Common myeloid progenitor, CD34-positive (primary cell): ENCODE measurements at regions not wholly inside any gene's neighbourhood (a gene's known extent, or its start where the extent isn't known, plus 50 kb on each side); places are given as distances from the start of the nearest gene placed in this dataset.
"Not testable (repeated sequence)": the region's sequence is repeated elsewhere in the genome, so short reads cannot be mapped to it uniquely, and the experiment has no call there.

Experiments
- CTCF ChIA-PET: fragments of 350-600 bp; sonication (Branson Sonifier 250); formaldehyde crosslinking; loops from one replicate; lab custom pipeline; 2021; ENCODE audit warnings: antibody characterized with exemption; lab: Charles Lee
- POLR2A ChIA-PET: fragments of 350-600 bp; sonication (Branson Sonifier 250); formaldehyde crosslinking; loops from one replicate; lab custom pipeline; 2021; ENCODE audit warnings: antibody characterized with exemption; lab: Charles Lee
- DNase-seq, 3 donors: peaks; one replicate each; pipeline versions ENCODE4 v3.0.0 to v3.0.0-alpha.2; 2013
- H3K27ac ChIP-seq, 2 experiments: 1 replicate in 1 of 2; 2 replicates in 1 of 2; pipeline ENCODE4 v1.7.0; 2013; ENCODE audit warnings: inconsistent platforms in 2 of 2, low read length in 2 of 2, mild to moderate bottlenecking in 2 of 2, low read depth in 1 of 2, moderate library complexity in 1 of 2; ENCODE audit not compliant: severe bottlenecking in 2 of 2, insufficient read depth in 1 of 2, poor library complexity in 1 of 2
- H3K27me3 ChIP-seq, 5 experiments: replicated peaks in 2 of 5; 1 replicate in 3 of 5; 2 replicates in 2 of 5; pipeline versions ENCODE4 v1.6.1 to v1.7.0; 2013; ENCODE audit warnings: low read length in 4 of 5, mild to moderate bottlenecking in 2 of 5, moderate library complexity in 2 of 5, inconsistent platforms in 1 of 5; ENCODE audit not compliant: insufficient read depth in 5 of 5, control insufficient read depth in 4 of 5
- H3K36me3 ChIP-seq, 4 experiments: 1 replicate in 2 of 4; 2 replicates in 2 of 4; pipeline versions ENCODE4 v1.6.1 to v1.7.0; 2013; ENCODE audit warnings: low read length in 3 of 4, control low read depth in 1 of 4, mild to moderate bottlenecking in 1 of 4; ENCODE audit not compliant: control insufficient read depth in 4 of 4, insufficient read depth in 4 of 4
- H3K4me1 ChIP-seq, 4 experiments: 1 replicate in 3 of 4; 2 replicates in 1 of 4; pipeline versions ENCODE4 v1.6.1 to v1.7.1; 2013; ENCODE audit warnings: low read length in 3 of 4, mild to moderate bottlenecking in 3 of 4, control low read depth in 1 of 4, inconsistent platforms in 1 of 4, moderate library complexity in 1 of 4; ENCODE audit not compliant: control insufficient read depth in 4 of 4, insufficient read depth in 4 of 4; ENCODE audit errors: control extremely low read depth in 1 of 4
- H3K4me3 ChIP-seq, 7 experiments: 1 replicate in 4 of 7; 2 replicates in 3 of 7; pipeline versions ENCODE4 v1.5.1 to v1.7.0; 2013; ENCODE audit warnings: mild to moderate bottlenecking in 7 of 7, low read length in 6 of 7, moderate library complexity in 6 of 7, inconsistent platforms in 2 of 7, low read depth in 2 of 7, control low read depth in 1 of 7; ENCODE audit not compliant: insufficient read depth in 4 of 7, control insufficient read depth in 1 of 7; ENCODE audit errors: extremely low read depth in 1 of 7
- H3K9me3 ChIP-seq, 5 experiments: 1 replicate in 4 of 5; 2 replicates in 1 of 5; pipeline versions ENCODE4 v1.6.1 to v1.7.1; 2013; ENCODE audit warnings: low read length in 4 of 5, mild to moderate bottlenecking in 2 of 5, inconsistent platforms in 1 of 5, low read depth in 1 of 5, moderate library complexity in 1 of 5; ENCODE audit not compliant: control insufficient read depth in 4 of 5, insufficient read depth in 2 of 5; ENCODE audit errors: control extremely low read depth in 1 of 5
- WGBS: methylation state at CpG from one replicate; pipeline ENCODE4 v1.1.5; 2013; ENCODE audit not compliant: insufficient coverage; 5-methylcytosine and 5-hydroxymethylcytosine counted together

- POLR2A ChIA-PET: no interaction called here
- peaks cover 0 to 1% (median 0%) of the 10 kb centered on the region in 5 experiments for H3K27me3 ChIP-seq
- H3K9me3 ChIP-seq: no peaks in the 10 kb centered on the region
- H3K4me3 ChIP-seq: no peak overlapping the region
- CTCF ChIA-PET: no interaction called here
- H3K36me3 ChIP-seq: no peaks in the 10 kb centered on the region
- no peak overlapping the region for H3K27ac ChIP-seq
- H3K4me1 ChIP-seq: no peaks in the 10 kb centered on the region
- WGBS: 100% methylated on average over 1 of the region's 4 CpGs
- no peak for DNase-seq
These were observed 469.5 kb upstream of the CHRM3 start for GRCh38 chr1:238916828-238917227.

GRCh38 chr1:238914346-238914745 lies 472.0 kb upstream of the CHRM3 start:
- Histone ChIP-seq H3K9me3 (no peaks in the 10 kb centered on the region), H3K4me1 (no peaks in the 10 kb centered on the region), H3K27me3 (peaks cover 0 to 1% (median 0%) of the 10 kb centered on the region in 5 experiments), H3K36me3 (no peaks in the 10 kb centered on the region), H3K4me3 (no peak overlapping the region), H3K27ac (no peak overlapping the region)
- ChIA-PET CTCF (no interaction called here), POLR2A (no interaction called here)
- no peak for DNase-seq
- 100% methylated on average over 1 of the region's 1 CpG for WGBS

DNA sequence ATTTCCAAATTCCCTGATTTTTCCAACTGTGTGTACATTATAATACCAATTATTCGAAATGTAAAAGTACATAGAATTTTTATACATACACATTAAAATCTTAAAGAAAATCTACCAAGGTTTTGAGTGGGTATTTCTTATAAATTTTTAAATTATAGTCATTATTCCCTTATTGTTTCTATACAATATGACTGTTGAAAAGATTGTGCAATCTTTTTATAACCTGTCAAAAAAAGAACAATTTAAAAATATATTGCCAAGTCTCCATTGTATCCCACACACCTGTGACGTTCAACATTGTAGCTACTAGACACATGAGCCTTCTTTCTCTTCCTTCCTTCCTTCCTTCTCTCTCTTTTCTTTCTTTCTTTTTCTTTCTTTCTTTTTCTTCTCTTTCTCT lies 473.2 kb upstream of the CHRM3 start:
- Histone ChIP-seq H3K9me3 (no peaks in the 10 kb centered on the region), H3K27me3 (peaks cover 0 to 1% (median 0%) of the 10 kb centered on the region in 5 experiments), H3K36me3 (no peaks in the 10 kb centered on the region), H3K4me1 (no peaks in the 10 kb centered on the region), H3K4me3 (no peak overlapping the region), H3K27ac (no peak overlapping the region)
- CTCF ChIA-PET: no interaction called here
- POLR2A ChIA-PET: no interaction called here
- no peak for DNase-seq
- 100% methylated on average over 1 of the region's 2 CpGs for WGBS

DNA sequence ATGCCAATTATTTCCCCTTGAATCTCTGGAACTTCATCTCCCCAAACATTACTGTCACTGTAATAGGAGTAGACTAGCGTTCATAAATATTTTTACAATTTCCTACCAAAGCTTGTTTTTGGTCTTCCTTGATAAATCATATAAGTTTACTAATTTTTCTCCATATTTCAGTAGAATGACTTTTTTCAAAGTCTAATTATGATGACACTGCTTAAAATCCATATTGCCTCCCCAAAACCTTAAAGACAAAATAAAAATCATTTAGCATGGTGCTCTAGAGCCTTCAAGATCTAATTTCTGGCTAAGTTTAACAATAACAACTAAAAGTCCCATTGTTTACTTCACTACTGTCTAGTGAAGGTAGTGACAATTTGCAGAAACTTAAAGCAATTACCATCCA lies 474.2 kb upstream of the CHRM3 start:
- WGBS: no CpG with 5 or more reads among the region's 1 CpG
- CTCF ChIA-PET: no interaction called here
- DNase-seq: no peak
- POLR2A ChIA-PET: no interaction called here
- Histone ChIP-seq H3K4me1 (no peaks in the 10 kb centered on the region), H3K4me3 (no peak overlapping the region), H3K36me3 (no peaks in the 10 kb centered on the region), H3K9me3 (no peaks in the 10 kb centered on the region), H3K27ac (no peak overlapping the region), H3K27me3 (peaks cover 0 to 1% (median 0%) of the 10 kb centered on the region in 5 experiments)

DNA sequence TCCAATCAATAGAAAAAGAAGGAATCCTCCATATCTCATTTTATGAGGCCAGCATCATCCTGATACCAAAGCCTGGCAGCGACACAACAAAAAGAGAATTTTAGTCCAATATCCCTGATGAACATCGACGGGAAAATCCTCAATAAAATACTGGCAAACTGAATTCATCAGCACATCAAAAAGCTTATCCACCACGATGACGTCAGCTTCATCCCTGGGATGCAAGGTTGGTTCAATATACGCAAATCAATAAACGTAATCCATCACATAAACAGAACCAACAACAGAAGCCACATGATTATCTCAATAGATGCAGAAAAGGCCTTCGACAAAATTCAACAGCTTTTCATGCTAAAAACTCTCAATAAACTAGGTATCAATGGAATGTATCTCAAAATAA lies 483.6 kb upstream of the CHRM3 start:
- H3K4me3 ChIP-seq, DNase-seq, H3K4me1 ChIP-seq, H3K36me3 ChIP-seq, H3K27ac ChIP-seq, POLR2A ChIA-PET, H3K27me3 ChIP-seq, H3K9me3 ChIP-seq, CTCF ChIA-PET: not testable (repeated sequence)
- WGBS: 100% methylated on average over 3 of the region's 8 CpGs

GRCh38 chr1:238900334-238900865 lies 486.0 kb upstream of the CHRM3 start:
- WGBS: 97% methylated on average over 8 of the region's 8 CpGs
- Histone ChIP-seq H3K9me3 (no peaks in the 10 kb centered on the region), H3K36me3 (no peaks in the 10 kb centered on the region), H3K27me3 (no peaks in the 10 kb centered on the region), H3K4me1 (no peaks in the 10 kb centered on the region), H3K4me3 (no peak overlapping the region), H3K27ac (no peak overlapping the region)
- DNase-seq: no peak
- CTCF ChIA-PET: no interaction called here
- POLR2A ChIA-PET: no interaction called here

GRCh38 chr1:238898856-238899255 lies 487.5 kb upstream of the CHRM3 start:
- no peaks in the 10 kb centered on the region for H3K4me1 ChIP-seq
- peak; percentile 19 to 84 (median 78) for DNase-seq
- ChIA-PET POLR2A (interaction anchor here (0.6 kb wide), 1 partner anchor 971 kb away, joined by 3 read pairs; no protein-coding TSS in a partner anchor), CTCF (no interaction called here)
- no peak overlapping the region for H3K4me3 ChIP-seq
- no peak overlapping the region for H3K27ac ChIP-seq
- H3K27me3 ChIP-seq: no peaks in the 10 kb centered on the region
- no peaks in the 10 kb centered on the region for H3K36me3 ChIP-seq
- no peaks in the 10 kb centered on the region for H3K9me3 ChIP-seq
